Activated naive CD4-positive, alpha-beta T cell (primary cell): ENCODE measurements at regions not wholly inside any gene's neighbourhood (a gene's known extent, or its start where the extent isn't known, plus 50 kb on each side); places are given as distances from the start of the nearest gene placed in this dataset.

Source experiments
- DNase-seq, 4 experiments: peaks; one replicate each; lab custom pipeline; 2025; lab: John Stamatoyannopoulos, UW

GRCh38 chr15:77762747-77763355, 130.1 kb upstream of the LINGO1 start:
- DNase-seq, result no peak

- DNase-seq, result no peak
Observed at GRCh38 chr15:77759896-77760592, 127.3 kb upstream of the LINGO1 start.

- DNase-seq, result no peak
Observed at GRCh38 chr15:77753939-77754338, 121.2 kb upstream of the LINGO1 start.

- no peak for DNase-seq
Observed at GRCh38 chr15:77753281-77753873, 120.7 kb upstream of the LINGO1 start.

GRCh38 chr15:77749998-77750540, 117.4 kb upstream of the LINGO1 start:
- no peak for DNase-seq

GRCh38 chr15:77749236-77749997, 116.7 kb upstream of the LINGO1 start:
- DNase-seq, result no peak

GRCh38 chr15:77748078-77749064, 115.7 kb upstream of the LINGO1 start:
- no peak for DNase-seq

- DNase-seq, result no peak
Observed at GRCh38 chr15:77747175-77748077, 114.7 kb upstream of the LINGO1 start.

- DNase-seq, result no peak
Observed at GRCh38 chr15:77746254-77747174, 113.8 kb upstream of the LINGO1 start.

- no peak for DNase-seq
Observed at GRCh38 chr15:77744398-77744797, 111.7 kb upstream of the LINGO1 start.

GRCh38 chr15:77742570-77742969, 109.9 kb upstream of the LINGO1 start:
- no peak for DNase-seq

GRCh38 chr15:77742127-77742526, 109.4 kb upstream of the LINGO1 start:
- DNase-seq, result no peak

GRCh38 chr15:77741106-77741505, 108.4 kb upstream of the LINGO1 start:
- DNase-seq, result no peak

GRCh38 chr15:77739591-77740378, 107.1 kb upstream of the LINGO1 start:
- no peak for DNase-seq

- no peak for DNase-seq
Observed at GRCh38 chr15:77738441-77739302, 106.0 kb upstream of the LINGO1 start.

- no peak for DNase-seq
Observed at GRCh38 chr15:77738038-77738370, 105.3 kb upstream of the LINGO1 start.
